ENCODE measurements at regions not wholly inside any gene's neighbourhood (a gene's known extent, or its start where the extent isn't known, plus 50 kb on each side); places are given as distances from the start of the nearest gene placed in this dataset.
A peak's percentile ranks its signal among the peaks of the same experiment; 100 is the strongest.

DNA sequence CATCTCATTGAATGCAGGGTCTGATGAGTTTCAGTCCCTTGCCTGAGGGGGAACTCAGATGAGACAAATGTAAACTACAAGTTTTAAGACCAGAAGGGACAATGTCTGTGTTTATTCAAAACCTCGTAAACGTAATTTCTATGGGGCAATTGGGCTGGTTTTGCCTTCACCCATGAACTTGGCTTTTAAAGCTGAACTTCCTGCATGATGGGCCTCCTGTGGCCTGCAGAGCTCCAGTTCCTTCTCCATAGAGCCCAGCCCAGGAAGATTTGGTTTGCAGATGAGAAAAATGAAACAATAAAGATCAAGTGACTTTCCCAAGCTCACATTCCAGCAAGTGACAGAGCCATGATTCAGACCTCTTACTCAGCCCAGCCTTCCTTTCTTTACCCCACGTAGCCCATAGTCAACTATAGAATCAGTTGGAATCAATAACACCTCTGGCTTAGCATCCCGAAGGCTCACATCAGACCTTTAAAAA lies 612.3 kb downstream of the UTRN start:
- DNase-seq (ENCODE audit: low read depth in 1 of 2, low spot score in 2 of 2) (no peak), FAIRE-seq (no peak)
- WGBS, 2 experiments (ENCODE audit: extremely low coverage in 1 of 2, insufficient coverage in 1 of 2, insufficient read length in 1 of 2, insufficient replicate concordance in 2 of 2, low coverage in 1 of 2, low lambda C conversion rate in 2 of 2, missing lambda C conversion rate in 1 of 2) = 71% methylated on average over 4 of the region's 4 CpGs; no CpG with 5 or more reads in 1 of the 2 experiments
- TF ChIP-seq GABPA (IDR thresholded peaks at IDR 0.05; ENCODE audit: borderline replicate concordance, insufficient read depth, low read length) (no peak), POU5F1 (IDR thresholded peaks at IDR 0.05; ENCODE audit: low read depth, low read length) (no peak), POLR2AphosphoS5 (IDR thresholded peaks at IDR 0.05; ENCODE audit: low read depth, low read length) (no peak), PHF8 (conservative IDR thresholded peaks at IDR 0.05; ENCODE audit: low read depth, low read length) (no peak), TAF7 (optimal IDR thresholded peaks at IDR 0.05; ENCODE audit: borderline replicate concordance, low read depth, low read length) (no peak), EGR1 (IDR thresholded peaks at IDR 0.05; ENCODE audit: borderline replicate concordance, low read depth, low read length) (no peak), SP2 (IDR thresholded peaks at IDR 0.05; ENCODE audit: low read length) (no peak), CBX8 (IDR thresholded peaks at IDR 0.05; ENCODE audit: borderline replicate concordance, low read depth, low read length) (no peak), POLR2A (IDR thresholded peaks at IDR 0.05; ENCODE audit: control extremely low read depth in 1 of 2, low read depth in 2 of 2, low read length in 2 of 2) (no peak), KDM1A (IDR thresholded peaks at IDR 0.05; ENCODE audit: borderline replicate concordance, low read length) (no peak), SIX5 (IDR thresholded peaks at IDR 0.05; ENCODE audit: low read depth, low read length) (no peak), SRF (IDR thresholded peaks at IDR 0.05; ENCODE audit: low read depth, low read length) (no peak), JUND (IDR thresholded peaks at IDR 0.05; ENCODE audit: low read length) (no peak), RAD21 (IDR thresholded peaks at IDR 0.05 in 1 of 2, conservative IDR thresholded peaks at IDR 0.05 in 1 of 2; ENCODE audit: low read depth in 2 of 2, low read length in 2 of 2) (no peak)
- TF ChIP-seq, protein P1, sequence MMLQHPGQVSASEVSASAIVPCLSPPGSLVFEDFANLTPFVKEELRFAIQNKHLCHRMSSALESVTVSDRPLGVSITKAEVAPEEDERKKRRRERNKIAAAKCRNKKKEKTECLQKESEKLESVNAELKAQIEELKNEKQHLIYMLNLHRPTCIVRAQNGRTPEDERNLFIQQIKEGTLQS (IDR thresholded peaks at IDR 0.05; ENCODE audit: insufficient read depth, low read depth, low read length) = no peak

More for the DNA sequence above, 612.3 kb downstream of the UTRN start:
- Histone ChIP-seq H2BK120ac (replicated peaks; ENCODE audit: low read depth, low read length) (no peak overlapping the region), H3K9me3 (ENCODE audit: insufficient read depth in 2 of 2, low read depth in 1 of 2, low read length in 1 of 2) (peaks cover 4 to 9% of the 10 kb centered on the region in 2 experiments; a peak in 2 of 4 replicates), H3K4me2 (ENCODE audit: insufficient read depth in 1 of 2, low read depth in 2 of 2, low read length in 2 of 2) (no peak overlapping the region), H3K23ac (ENCODE audit: insufficient read length) (no peak overlapping the region), H2BK5ac (ENCODE audit: low read depth, low read length) (no peak overlapping the region), H3K27ac (ENCODE audit: low read depth, low read length) (no peak overlapping the region), H3K4me3 (ENCODE audit: extremely low read depth in 1 of 4, insufficient read depth in 2 of 4, low read depth in 3 of 4, low read length in 4 of 4) (no peak overlapping the region), H4K8ac (ENCODE audit: extremely low read depth, insufficient read depth, low read length) (no peak overlapping the region), H3K4ac (replicated peaks; ENCODE audit: insufficient read length, low read depth, low read length) (no peak overlapping the region), H4K5ac (ENCODE audit: insufficient read length, low read depth, low read length) (no peak overlapping the region), H3K4me1 (replicated peaks in 1 of 4; ENCODE audit: control insufficient read depth in 3 of 4, insufficient read depth in 4 of 4, low read length in 3 of 4) (peaks cover 0 to 3% (median 2%) of the 10 kb centered on the region in 4 experiments; a peak in 3 of 7 replicates), H3K18ac (ENCODE audit: extremely low read depth, low read length) (no peak overlapping the region), H2AK5ac (ENCODE audit: low read depth, low read length) (no peak overlapping the region), H2AFZ (ENCODE audit: low read length) (no peak overlapping the region), H4K91ac (replicated peaks; ENCODE audit: insufficient read length, low read length) (no peak overlapping the region), H3K9ac (replicated peaks in 1 of 4; ENCODE audit: extremely low read depth in 1 of 4, low read depth in 3 of 4, low read length in 3 of 4) (no peak overlapping the region), H3K79me2 (ENCODE audit: control insufficient read depth in 1 of 2, insufficient read depth in 2 of 2, low read length in 2 of 2) (no peaks in the 10 kb centered on the region), H3K14ac (ENCODE audit: insufficient read length) (no peak overlapping the region), H3K79me1 (ENCODE audit: low read depth, low read length) (no peaks in the 10 kb centered on the region), H3K27me3 (replicated peaks in 1 of 4; ENCODE audit: control insufficient read depth in 3 of 4, extremely low read depth in 1 of 4, insufficient read depth in 3 of 4, low read length in 3 of 4) (peaks cover 0 to 5% (median 1%) of the 10 kb centered on the region in 4 experiments; a peak in 2 of 7 replicates), H2BK20ac (ENCODE audit: low read length) (peak overlapping the region; percentile 23; the same call in 1 of the 2 replicates), H2BK12ac (ENCODE audit: low read depth, low read length) (no peak overlapping the region), H2BK15ac (ENCODE audit: low read length) (no peak overlapping the region), H3K36me3 (ENCODE audit: control insufficient read depth in 2 of 4, insufficient read depth in 4 of 4, low read length in 3 of 4) (no peaks in the 10 kb centered on the region), H3K56ac (replicated peaks; ENCODE audit: insufficient read length, low read depth, low read length) (no peak overlapping the region), H4K20me1 (replicated peaks in 1 of 2; ENCODE audit: control insufficient read depth in 1 of 2, insufficient read depth in 2 of 2, low read length in 2 of 2) (no peaks in the 10 kb centered on the region), H3K23me2 (ENCODE audit: low read depth, low read length) (no peaks in the 10 kb centered on the region)
- POLR2A ChIA-PET (ENCODE audit: partially characterized antibody) = no interaction called here
- CTCF ChIA-PET (ENCODE audit: partially characterized antibody) = interaction anchor here (1.4 kb wide), 1 partner anchor 317 kb away, joined by 4 read pairs; no protein-coding TSS in a partner anchor

All from H1 (cell line).